Lung (tissue), 11 donors: ENCODE measurements at regions not wholly inside any gene's neighbourhood (a gene's known extent, or its start where the extent isn't known, plus 50 kb on each side); places are given as distances from the start of the nearest gene placed in this dataset.
"Not testable (repeated sequence)": the region's sequence is repeated elsewhere in the genome, so short reads cannot be mapped to it uniquely, and the experiment has no call there.

Experiments used
- ATAC-seq: fragments of 200-7000 bp; cut with Tn5 transposase; one replicate; pipeline ENCODE4 v1.9.1; 2020; ENCODE audit warnings: moderate number of reproducible peaks; ENCODE audit not compliant: insufficient read depth, low FRiP score
- DNase-seq, 3 donors: peaks; one replicate each; pipeline ENCODE4 v3.0.0-alpha.2; 2013 to 2017
- H3K27ac ChIP-seq, 2 donors: one replicate each; pipeline ENCODE4 v1.5.1; 2013; ENCODE audit warnings: mild to moderate bottlenecking in 2 of 2, moderate library complexity in 2 of 2, control low read depth in 1 of 2, inconsistent platforms in 1 of 2, low read depth in 1 of 2, low read length in 1 of 2
- H3K27me3 ChIP-seq, 3 donors: one replicate each; pipeline ENCODE4 v1.5.1; 2013; ENCODE audit warnings: low read length in 2 of 3; ENCODE audit not compliant: control insufficient read depth in 3 of 3, insufficient read depth in 3 of 3
- H3K36me3 ChIP-seq, 4 donors: one replicate each; pipeline ENCODE4 v1.5.1; 2013; ENCODE audit warnings: low read length in 4 of 4, mild to moderate bottlenecking in 1 of 4, moderate library complexity in 1 of 4; ENCODE audit not compliant: control insufficient read depth in 4 of 4, insufficient read depth in 4 of 4
- H3K4me1 ChIP-seq, 5 donors: one replicate each; pipeline ENCODE4 v1.5.1; 2013; ENCODE audit warnings: low read length in 5 of 5, mild to moderate bottlenecking in 2 of 5, moderate library complexity in 1 of 5; ENCODE audit not compliant: control insufficient read depth in 5 of 5, insufficient read depth in 5 of 5
- H3K4me3 ChIP-seq: one replicate; pipeline ENCODE4 v1.5.1; 2013; ENCODE audit warnings: mild to moderate bottlenecking, control low read depth, moderate library complexity
- H3K9ac ChIP-seq, 2 donors: one replicate each; pipeline ENCODE4 v1.5.1; 2013; ENCODE audit warnings: low read length in 2 of 2, control low read depth in 1 of 2; ENCODE audit not compliant: insufficient read depth in 1 of 2
- H3K9me3 ChIP-seq, 4 donors: one replicate each; pipeline ENCODE4 v1.5.1; 2013; ENCODE audit warnings: low read length in 3 of 4, mild to moderate bottlenecking in 1 of 4, moderate library complexity in 1 of 4; ENCODE audit not compliant: control insufficient read depth in 4 of 4, insufficient read depth in 3 of 4
- CTCF ChIP-seq: IDR thresholded peaks from 2 replicates; pipeline ENCODE4 v1.5.1; 2012; ENCODE audit warnings: mild to moderate bottlenecking; ENCODE audit errors: control extremely low read depth, extremely low read depth
- WGBS, 2 donors: extraction: QIAGEN DNeasy Blood & Tissue Kit; methylation state at CpG; one replicate each; pipeline ENCODE4 v1.1.7; 2013; 5-methylcytosine and 5-hydroxymethylcytosine counted together
- donor health status: control.
- donor health status: control.
- donor health status: Bipolar disorder and iron deficiency.
- donor health status: healthy.
- donor health status: DM: yes; HTN: yes; CAD: no.

- Histone ChIP-seq H3K9ac (no peak overlapping the region), H3K4me1 (no peaks in the 10 kb centered on the region), H3K27ac (no peak overlapping the region), H3K4me3 (no peak overlapping the region), H3K36me3 (no peaks in the 10 kb centered on the region), H3K9me3 (peaks cover 0 to 19% (median 0%) of the 10 kb centered on the region in 4 donors), H3K27me3 (peaks cover 0 to 29% (median 7%) of the 10 kb centered on the region in 3 donors)
- WGBS, 2 donors, result 91% methylated on average over 5 of the region's 5 CpGs
- DNase-seq (no peak), ATAC-seq (no peak)
- no peak for TF ChIP-seq CTCF
Measured at GRCh38 chr12:113535100-113535499, 63.4 kb upstream of the LHX5 start.

GRCh38 chr12:113534555-113534954, 62.9 kb upstream of the LHX5 start:
- DNase-seq (no peak), ATAC-seq (no peak)
- no peak overlapping the region for H3K9ac ChIP-seq
- no peaks in the 10 kb centered on the region for H3K36me3 ChIP-seq
- no peak for TF ChIP-seq CTCF
- no peaks in the 10 kb centered on the region for H3K4me1 ChIP-seq
- no peak overlapping the region for H3K27ac ChIP-seq
- H3K4me3 ChIP-seq, result no peak overlapping the region
- H3K27me3 ChIP-seq, result peaks cover 0 to 29% (median 7%) of the 10 kb centered on the region in 3 donors
- WGBS, 2 donors, result 81 to 86% methylated on average over 6 of the region's 6 CpGs
- peaks cover 0 to 17% (median 0%) of the 10 kb centered on the region in 4 donors for H3K9me3 ChIP-seq

GRCh38 chr12:113533842-113534375, 62.2 kb upstream of the LHX5 start:
- Histone ChIP-seq H3K36me3 (no peaks in the 10 kb centered on the region), H3K27me3 (peaks cover 0 to 34% (median 5%) of the 10 kb centered on the region in 3 donors), H3K4me3 (no peak overlapping the region), H3K9ac (no peak overlapping the region), H3K27ac (no peak overlapping the region), H3K9me3 (peaks cover 0 to 12% (median 0%) of the 10 kb centered on the region in 4 donors), H3K4me1 (no peaks in the 10 kb centered on the region)
- DNase-seq (no peak), ATAC-seq (no peak)
- 69 to 75% methylated on average over 7 of the region's 7 CpGs for WGBS, 2 donors
- TF ChIP-seq CTCF, result no peak

GRCh38 chr12:113532292-113532691, 60.6 kb upstream of the LHX5 start:
- no peak for TF ChIP-seq CTCF
- 69 to 82% methylated on average over 13 of the region's 13 CpGs for WGBS, 2 donors
- H3K36me3 ChIP-seq, result no peaks in the 10 kb centered on the region
- peaks cover 0 to 39% (median 5%) of the 10 kb centered on the region in 3 donors for H3K27me3 ChIP-seq
- DNase-seq (no peak), ATAC-seq (no peak)
- H3K27ac ChIP-seq, result no peak overlapping the region
- no peaks in the 10 kb centered on the region for H3K4me1 ChIP-seq
- no peak overlapping the region for H3K4me3 ChIP-seq
- no peak overlapping the region for H3K9ac ChIP-seq
- peaks cover 0 to 8% (median 0%) of the 10 kb centered on the region in 4 donors for H3K9me3 ChIP-seq

GRCh38 chr12:113531073-113531472, 59.4 kb upstream of the LHX5 start:
- H3K4me1 ChIP-seq, H3K4me3 ChIP-seq, H3K27ac ChIP-seq, ATAC-seq, H3K9ac ChIP-seq, H3K36me3 ChIP-seq, H3K9me3 ChIP-seq, DNase-seq: not testable (repeated sequence)
- WGBS, 2 donors, result 90 to 94% methylated on average over 3 of the region's 3 CpGs
- peaks cover 0 to 35% (median 0%) of the 10 kb centered on the region in 3 donors for H3K27me3 ChIP-seq
